ENCODE measurements at regions not wholly inside any gene's neighbourhood (a gene's known extent, or its start where the extent isn't known, plus 50 kb on each side); places are given as distances from the start of the nearest gene placed in this dataset.
"Not testable (repeated sequence)": the region's sequence is repeated elsewhere in the genome, so short reads cannot be mapped to it uniquely, and the experiment has no call there.

DNA sequence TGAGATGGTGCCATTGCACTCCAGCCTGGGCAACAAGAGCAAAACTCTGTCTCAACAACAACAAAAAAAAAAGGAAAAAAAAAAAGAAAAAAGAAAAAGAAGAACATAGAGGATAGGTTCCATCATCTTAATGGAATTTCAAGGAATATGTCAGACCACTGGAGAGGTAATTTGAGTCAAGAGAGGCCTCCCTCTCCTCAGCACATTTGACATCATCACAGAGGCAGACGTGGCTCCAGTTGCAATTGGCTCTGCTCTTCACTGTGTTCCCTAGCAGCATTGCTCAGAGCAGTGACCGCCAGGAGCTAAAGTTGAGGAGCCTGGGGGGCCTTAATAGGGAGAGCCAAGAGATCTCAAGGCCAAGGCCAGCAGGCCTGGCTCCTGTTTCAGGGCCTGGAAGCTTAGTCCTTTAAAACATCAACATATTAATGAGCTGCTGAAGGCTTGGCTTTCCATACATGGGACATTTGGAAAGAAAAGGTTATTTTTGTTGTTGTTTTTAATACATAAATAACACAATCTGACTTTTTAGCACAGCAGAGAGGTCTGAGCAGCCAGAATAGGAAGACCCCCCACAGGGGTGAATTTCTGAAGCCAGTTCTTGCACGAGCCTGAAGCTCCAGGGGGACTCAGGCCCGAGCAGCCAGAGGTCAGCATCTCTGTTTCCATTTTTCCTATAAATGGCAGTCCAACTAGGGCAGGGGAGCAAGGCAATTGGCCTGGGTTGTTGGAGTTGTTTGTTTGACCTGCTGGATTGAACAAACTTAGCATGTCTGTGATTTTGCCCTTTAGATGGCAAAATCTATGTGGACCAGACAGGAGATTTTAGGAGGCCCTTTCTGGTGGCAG lies 118.3 kb upstream of the FGGY start:
- DNase-seq (no peak), ATAC-seq (no peak)

DNA sequence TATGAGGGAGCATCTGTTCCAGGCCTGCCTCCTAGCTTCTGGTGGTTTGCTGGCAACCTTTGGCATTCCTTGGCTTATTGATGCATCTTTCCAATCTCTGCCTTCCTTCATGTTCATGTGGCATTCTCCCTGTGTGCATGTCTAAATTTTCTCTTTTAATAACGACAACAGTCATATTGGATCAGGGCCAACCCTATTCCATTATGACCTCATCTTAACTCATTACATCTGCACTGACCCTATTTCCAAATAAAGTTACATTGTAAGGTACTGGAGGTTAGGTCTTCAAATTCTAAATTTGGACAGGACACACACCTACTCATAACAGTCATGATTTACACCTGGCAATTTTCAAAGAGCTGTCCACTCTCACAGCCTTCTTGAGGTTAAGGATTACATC lies 117.2 kb upstream of the FGGY start:
- DNase-seq = no peak
- ATAC-seq = no peak

DNA sequence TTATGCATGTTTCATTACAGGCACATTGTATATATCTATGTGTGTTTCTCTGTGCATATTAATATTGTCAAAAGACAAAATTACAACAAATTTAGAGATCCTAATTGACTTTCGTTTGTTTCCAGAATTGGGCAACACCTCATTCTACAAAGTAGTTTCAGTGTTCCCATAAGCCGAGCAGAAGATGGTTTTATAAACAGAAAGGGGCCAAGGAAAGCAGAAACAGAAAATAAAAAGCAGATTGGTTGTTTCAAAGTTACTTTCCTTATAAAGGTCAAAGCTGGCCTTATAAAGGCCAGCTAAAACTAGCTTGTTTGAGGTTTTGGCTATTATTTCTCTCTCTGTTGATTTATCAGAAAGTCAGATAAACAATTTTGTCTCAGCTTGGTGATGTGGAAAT lies 116.2 kb upstream of the FGGY start:
- ATAC-seq = no peak

DNA sequence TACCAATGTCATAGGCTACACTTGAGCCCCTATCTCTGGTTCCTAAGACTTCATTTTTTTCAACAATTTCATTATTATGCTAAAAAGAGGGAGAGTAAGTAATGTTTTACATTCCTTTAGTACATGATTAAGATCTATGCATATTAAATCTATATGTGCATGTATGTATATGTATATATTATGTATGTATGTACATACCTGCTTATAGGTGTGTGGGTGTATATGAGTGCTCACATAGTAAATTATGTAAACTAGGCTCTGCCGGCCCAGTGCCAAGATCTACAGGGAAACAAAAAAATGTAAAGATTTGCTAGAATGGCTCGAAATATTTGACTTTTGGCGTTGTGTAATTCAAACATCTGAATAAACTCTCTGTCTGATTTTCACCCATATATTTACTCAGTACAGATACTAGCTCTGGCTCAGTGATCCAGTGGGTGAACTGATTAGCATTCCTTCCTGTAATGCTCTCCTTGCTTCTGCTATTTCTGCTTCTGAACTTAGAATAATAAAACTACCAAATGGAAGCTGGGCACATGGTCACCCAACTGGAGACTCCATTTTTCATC lies 113.1 kb upstream of the FGGY start:
- no peak for ATAC-seq
- no peak for DNase-seq

More for the DNA sequence above, 116.2 kb upstream of the FGGY start:
- no peak for DNase-seq

DNA sequence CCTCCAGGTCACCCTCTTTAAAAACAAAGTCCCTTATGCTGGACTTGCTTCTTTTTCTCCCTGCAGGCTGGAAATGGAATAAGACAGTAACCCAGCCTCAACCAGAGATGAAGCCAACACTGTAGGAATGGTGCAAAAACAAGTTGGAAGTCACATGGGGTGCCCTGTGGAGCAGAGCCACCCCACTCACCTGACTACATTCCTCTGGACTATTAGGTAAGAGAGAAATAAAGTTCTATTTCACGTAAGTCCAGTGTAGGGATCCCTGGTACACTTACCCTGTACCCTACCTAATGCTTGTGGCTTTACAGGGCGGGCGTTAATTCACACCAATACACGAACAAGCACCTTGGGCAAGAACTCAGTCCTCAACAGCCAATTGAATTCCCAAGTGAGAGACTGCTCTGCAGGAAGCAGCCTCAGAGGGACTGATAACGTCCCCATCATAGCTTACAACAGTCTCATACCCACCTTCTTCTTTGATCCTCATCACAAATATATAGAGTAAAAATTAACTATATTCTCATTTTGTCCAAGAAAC lies 112.5 kb upstream of the FGGY start:
- ATAC-seq (no peak), DNase-seq (no peak)

DNA sequence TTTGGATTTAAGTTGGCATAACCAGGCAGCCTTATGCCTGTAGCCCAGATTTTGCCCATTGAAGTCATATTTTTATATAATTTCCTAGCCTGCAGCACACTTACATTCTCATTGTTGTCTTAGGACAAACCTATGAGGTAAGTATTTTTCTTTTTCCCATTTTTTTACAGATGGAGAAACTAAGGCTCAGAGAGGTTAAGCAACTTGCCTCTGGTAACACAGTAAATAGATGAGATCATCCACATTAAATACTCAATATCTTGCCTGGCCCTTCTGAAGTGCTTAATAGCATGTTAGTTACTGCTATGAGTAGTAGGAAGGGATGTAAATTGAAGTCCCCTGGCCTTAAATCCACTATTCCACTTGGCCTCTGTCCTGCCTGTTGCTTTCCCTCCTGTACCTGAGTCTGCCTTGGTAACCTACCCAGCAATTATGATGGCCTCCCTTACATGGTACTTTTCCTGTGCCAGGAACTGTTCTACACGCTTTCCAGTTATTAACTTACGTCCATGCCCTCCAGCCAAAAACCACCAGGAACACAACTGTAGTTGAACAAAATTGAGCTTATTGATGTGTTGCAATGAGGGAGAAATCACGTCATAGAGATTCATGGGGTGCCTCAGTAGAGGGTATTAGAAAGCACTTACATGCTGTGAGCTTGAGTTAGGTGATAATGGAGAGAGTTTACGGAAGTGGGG lies 111.6 kb upstream of the FGGY start:
- DNase-seq (no peak), ATAC-seq (no peak)

DNA sequence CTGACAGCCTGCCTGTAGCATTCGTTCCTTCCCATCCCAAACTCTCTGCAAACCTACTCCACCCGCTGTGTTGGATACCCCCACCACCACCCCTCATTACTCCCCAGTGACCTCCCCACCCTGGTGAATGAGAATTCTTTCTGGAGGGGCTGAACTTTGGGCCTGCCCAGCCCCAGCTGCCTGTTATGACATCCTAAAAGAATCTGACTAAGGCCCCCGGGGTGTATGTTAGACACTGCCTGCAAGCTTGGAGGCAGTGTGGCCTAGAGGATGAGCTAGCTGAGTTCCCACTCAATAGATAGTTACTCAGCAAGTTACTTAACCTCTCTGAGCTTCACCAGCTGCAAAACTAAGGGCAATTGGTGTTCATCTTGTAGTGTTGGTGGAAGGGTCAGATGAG lies 110.2 kb upstream of the FGGY start:
- DNase-seq (no peak), ATAC-seq (peak; percentile 36)

DNA sequence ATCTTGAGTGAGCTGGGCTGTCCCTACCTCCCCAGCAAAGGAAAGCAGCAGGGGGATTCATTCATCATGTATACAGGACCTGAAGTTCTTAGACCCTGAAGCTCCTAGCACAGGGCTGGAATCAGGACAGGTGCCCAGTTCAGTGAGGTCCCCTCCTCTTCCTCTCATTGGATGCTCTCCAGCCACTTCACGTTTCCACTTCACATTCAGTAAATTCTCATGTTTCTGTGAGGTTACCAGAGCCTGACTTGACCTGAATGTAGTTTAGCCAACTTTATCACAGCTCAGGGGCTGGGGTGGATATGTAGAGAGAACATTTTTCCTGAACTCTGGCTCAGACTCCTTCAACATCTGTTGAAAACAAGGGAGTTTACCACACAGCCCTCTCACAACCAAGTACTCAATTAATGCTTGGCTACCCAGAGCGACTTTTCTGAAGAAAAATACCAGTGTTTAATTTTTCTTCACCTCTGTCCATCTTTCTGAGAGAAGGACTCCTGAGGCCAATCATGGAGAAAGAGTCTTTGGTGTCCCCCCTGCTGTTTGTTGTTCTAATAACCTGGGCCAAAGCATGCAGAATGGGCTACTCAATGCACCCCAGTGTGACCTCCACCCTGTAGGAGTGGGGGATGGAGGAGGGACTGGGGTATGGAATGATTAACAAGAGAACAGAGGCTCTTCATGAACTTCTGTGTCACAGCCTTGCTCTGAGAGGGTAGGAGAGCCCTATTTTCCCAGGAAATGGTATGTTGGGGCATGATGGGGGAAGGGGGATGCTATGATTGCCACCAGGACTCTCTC lies 108.3 kb upstream of the FGGY start:
- DNase-seq = no peak
- no peak for ATAC-seq

DNA sequence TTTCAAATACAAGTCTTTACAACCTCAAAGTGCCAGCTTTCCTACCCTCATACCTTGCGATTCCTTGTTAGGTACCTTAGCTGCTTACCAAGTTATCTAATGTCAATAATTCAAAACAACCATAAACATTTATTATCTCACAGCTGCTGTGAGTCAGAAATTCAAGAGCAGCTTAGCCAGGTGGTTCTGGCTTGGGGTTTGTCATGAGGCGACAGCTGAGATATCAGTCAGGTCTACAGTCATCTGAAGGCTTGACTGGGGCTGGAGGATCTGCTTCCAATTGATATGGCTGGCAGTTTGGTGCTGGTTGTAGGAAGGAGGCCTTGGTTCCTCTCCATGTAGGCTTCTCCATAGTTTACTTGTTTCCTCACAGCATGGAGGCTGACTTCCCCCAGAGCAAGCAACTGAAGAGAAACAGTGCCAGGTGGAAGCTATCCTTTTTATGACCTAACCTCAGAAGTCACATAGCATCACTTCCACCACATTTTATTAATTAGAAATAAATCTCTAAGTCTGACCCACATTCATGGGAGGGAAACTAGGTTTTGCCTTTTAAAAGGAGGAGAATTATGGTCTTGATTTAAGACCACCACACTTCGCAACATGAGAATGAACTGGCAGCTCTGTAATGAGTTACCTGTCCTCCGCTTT lies 103.3 kb upstream of the FGGY start:
- no peak for DNase-seq

DNA sequence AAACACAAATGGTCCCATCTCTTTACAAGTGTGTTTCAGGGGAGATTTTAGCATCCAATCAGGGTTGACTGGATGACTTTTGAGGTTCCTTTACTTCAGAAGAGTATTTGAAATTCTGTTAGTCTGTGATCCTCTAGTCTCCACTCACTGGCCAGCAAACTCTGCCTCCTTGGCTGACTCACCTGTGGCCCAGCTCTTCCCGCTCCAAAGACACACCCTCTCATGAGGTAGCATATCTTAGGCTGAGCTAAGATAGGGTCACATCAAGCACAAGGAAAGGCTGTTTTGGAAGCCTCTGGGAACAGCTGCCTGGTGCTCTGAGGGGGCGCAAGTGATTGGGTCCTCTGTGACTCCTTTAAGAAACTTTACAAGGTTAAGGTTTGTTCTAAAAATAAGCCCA lies 102.3 kb upstream of the FGGY start:
- DNase-seq (no peak), ATAC-seq (no peak)

More for the DNA sequence above, 103.3 kb upstream of the FGGY start:
- no peak for ATAC-seq

DNA sequence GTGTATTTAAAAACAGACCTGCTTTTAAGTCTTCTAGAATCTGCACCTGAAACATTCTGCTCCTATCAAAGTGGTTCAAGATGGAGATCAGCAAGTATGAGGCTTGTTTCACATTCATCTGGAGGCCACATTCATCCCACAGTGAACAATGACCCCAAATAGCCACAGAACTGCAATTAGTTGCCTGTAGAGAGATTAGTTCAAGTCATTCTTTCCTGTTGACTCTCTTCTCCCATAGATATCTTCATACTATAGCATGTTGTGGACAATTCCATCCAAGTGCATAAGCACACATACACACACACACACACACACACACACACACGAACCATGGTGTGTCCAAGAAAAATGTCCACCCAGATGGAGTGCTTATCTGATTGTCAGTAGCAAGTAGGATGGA lies 101.7 kb upstream of the FGGY start:
- DNase-seq = no peak
- ATAC-seq = no peak

DNA sequence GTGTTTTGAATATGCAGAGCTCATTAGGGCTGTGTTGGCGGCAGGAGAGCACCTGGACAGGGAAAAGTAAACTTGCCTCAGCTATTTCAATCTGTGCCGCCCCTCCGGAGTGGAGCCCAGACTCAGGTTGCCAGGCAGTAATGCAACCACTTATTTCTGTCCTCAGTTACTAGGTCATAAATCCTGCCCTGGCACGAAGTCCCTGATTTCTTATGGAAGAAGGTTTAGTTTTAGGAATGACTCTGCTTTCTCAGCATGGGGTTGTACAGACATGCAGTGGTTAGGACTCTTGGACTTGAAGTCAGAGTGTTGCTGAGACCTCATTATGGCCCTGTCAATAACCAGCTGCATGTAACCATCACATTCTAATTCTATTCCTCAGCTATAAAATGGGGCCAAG lies 98.3 kb upstream of the FGGY start:
- DNase-seq = no peak
- ATAC-seq = no peak

DNA sequence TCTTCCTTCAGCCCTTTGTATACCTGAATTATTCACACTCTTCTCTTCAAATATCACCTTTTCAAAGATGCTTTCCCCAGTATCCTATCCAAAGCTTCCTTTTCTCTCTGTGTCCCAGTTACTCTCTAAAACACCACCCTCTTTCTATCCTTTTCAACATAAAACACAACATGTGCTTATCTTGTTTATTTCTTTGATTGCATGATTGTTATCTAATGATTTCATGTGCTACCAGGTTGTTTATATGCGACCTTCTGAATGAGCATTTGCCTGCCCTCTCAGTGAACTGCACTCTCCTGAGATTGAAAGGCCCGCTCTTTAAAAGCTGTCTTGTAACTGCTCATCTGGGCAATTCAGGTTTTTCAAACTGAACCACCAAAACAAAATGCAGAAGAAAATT lies 97.7 kb upstream of the FGGY start:
- DNase-seq = no peak
- ATAC-seq = no peak

DNA sequence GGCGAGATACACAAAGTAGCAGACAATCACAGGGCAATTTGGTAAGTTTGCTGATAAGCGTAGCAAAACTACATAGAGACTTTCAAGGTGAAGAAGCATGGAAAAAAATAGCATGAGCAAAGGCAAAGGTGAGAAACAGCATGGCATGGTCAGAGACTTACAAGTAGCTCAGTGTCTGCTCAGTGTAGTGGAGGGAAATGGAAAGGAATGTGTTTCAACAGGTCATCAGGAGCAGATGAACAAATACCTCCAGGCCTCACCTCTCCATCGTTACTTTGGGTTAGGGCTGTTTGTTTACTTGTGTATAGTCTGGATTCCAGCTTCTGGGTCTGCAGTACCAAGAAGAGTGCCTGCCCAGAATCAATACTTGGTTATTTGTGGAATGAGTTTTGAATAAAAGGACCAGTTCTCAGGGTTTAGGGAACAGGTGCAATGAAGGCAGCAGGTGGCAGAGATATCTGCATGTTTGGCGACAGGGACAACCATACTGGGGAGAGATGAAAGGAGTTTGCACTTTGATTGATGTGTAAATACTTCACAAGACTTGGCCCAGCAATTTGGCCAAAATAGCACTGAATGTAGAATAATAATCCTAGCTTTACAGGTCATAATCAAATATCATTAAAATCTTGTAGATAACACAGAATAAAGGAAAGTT lies 97.0 kb upstream of the FGGY start:
- ATAC-seq = no peak
- DNase-seq = no peak

DNA sequence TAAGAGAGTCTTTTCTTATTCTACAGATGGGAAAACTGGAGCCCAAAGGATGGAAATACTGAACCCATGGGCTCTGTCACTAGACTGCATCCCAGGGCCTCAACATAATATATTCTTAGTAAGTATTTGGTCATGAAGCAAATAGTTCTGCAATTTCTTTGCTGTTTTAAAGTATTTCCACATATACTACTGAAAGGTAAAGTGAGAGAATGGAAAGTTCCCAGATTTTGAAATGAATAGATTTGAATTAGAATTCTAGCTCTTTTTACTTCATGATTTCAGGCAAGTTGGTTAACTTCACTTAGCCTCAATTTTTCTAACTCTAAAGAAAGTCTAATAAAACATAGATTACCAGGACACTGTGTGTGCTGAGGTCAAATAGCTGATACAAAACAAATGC lies 95.6 kb upstream of the FGGY start:
- DNase-seq (no peak), ATAC-seq (no peak)

DNA sequence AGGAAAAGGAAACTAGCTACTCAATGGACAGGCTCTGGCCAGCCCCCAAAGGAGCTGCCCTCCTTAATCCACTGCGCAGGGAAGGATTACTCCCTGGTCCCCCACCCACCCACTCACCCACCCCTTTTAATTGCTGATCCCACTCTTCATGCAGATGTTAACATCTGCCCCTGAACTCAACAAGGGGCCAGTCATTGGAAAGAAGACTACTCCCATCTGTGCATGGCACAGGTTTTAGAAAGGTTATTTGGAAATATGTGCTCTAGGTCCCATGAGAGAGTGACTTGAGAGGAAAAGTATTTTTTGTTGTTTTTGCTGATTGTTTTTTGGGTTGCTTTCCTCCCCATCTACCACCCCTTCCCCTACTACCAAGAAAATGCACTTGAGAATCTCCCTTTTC lies 94.4 kb upstream of the FGGY start:
- DNase-seq (no peak), ATAC-seq (no peak)

DNA sequence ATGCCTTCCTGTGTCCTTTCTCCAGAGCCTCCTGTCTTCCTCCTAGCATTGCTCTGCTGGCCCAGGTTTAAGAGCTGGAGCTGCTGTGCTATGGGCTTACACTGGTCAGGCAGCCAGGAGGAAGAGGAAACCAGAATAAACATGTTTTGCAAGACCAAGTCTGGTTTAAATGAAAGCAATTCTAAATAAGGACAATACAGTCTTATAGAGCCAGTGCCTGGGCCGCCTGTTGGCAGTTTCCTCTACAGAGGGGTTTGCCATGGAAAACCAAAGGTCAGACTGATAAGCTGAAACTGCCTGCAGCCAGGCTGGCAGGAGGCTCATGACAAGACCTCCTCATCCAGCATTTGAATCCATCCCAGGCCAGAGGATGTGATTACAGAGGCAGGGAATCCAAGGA lies 92.9 kb upstream of the FGGY start:
- no peak for DNase-seq
- no peak for ATAC-seq

DNA sequence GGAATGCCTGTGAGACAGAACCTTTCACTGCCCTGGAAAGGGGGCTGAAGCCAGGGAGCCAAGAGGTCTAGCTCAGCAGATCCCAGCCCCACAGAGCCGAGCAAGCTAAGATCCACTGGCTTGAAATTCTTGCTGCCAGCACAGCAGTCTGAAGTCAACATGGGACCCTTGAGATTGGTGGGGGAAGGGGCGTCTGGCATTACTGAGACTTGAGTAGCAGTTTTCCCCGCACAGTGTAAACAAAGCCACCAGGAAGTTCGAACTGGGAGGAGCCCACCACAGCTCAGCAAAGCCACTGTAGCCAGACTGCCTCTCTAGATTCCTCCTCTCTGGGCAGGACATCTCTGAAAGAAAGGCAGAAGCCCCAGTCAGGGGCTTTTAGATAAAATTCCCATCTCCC lies 90.3 kb upstream of the FGGY start:
- DNase-seq, ATAC-seq: not testable (repeated sequence)

DNA sequence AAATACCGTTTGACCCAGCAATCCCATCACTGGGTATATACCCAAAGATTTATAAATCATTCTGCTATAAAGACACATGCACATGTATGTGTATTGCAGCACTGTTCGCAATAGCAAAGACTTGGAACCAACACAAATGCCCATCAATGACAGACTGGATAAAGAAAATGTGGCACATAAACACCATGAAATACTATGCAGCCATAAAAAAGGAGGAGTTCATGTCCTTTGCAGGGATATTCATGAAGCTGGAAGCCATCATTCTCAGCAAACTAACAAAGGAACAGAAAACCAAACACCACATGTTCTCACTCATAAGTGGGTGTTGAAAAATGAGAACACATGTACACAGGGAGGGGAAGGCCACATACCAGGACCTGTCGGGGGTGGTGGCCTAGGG lies 86.5 kb upstream of the FGGY start:
- DNase-seq, ATAC-seq: not testable (repeated sequence)

DNA sequence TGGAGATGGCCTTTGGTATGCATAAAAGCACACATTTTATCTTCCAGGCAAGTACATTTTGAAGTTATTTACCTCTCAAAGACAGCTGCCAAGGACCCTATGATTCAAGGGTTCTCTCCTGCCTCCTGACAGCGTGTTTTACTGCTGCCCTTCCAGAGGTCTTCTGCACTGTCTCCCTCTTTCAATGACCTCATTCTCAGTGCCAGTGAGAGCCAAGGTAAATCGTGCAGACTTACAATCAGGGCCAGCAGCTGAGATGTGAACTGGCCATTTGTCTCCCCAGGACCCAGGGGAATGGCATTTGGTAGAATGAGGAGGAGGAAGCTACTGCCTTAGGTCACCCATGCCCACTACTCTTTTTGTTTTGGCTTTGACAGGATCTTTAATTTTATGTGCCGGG lies 84.2 kb upstream of the FGGY start:
- DNase-seq (no peak), ATAC-seq (no peak)

All from stimulated activated naive CD8-positive, alpha-beta T cell treated with anti-CD3 and anti-CD28 coated beads, Interleukin-15, Interleukin-2, amounts not matched to agents 100 U/mL and 50 U/mL, for 24 hours (primary cell).